Epithelial cell of proximal tubule (primary cell): ENCODE measurements at regions not wholly inside any gene's neighbourhood (a gene's known extent, or its start where the extent isn't known, plus 50 kb on each side); places are given as distances from the start of the nearest gene placed in this dataset.

Experiments used
- DNase-seq: peaks from one replicate; pipeline ENCODE4 v3.0.0-alpha.2; 2011; ENCODE audit warnings: low read depth
- H3K4me3 ChIP-seq: 2 replicates; pipeline ENCODE4 v1.5.1; 2011; ENCODE audit warnings: low read depth, mild to moderate bottlenecking, low read length
- TF ChIP-seq, protein P1 (sequence below): conservative IDR thresholded peaks from 2 replicates; pipeline ENCODE4 v1.5.1; 2012; ENCODE audit warnings: low read depth, mild to moderate bottlenecking, low read length

DNA sequence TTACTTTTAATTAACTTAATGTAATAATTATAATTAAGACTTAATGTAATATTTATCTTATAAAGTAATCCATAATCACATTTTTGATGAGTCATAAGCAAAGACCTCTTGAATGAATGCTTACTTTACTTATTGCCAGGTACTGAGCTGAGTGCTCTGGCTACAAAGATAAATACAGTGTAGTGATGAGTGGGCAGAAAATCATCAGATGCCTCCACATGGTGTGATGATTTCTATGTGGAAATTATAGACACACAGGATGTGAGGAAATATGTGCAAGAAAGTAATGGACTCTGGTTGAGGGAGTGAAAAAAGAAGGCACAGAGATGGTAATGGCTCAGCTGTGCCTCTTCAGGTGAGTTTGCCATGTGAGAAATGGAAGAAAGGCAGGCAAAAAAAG is 422.6 kb upstream of the CD180 start:
- H3K4me3 ChIP-seq, result no peak overlapping the region
- TF ChIP-seq, protein P1, sequence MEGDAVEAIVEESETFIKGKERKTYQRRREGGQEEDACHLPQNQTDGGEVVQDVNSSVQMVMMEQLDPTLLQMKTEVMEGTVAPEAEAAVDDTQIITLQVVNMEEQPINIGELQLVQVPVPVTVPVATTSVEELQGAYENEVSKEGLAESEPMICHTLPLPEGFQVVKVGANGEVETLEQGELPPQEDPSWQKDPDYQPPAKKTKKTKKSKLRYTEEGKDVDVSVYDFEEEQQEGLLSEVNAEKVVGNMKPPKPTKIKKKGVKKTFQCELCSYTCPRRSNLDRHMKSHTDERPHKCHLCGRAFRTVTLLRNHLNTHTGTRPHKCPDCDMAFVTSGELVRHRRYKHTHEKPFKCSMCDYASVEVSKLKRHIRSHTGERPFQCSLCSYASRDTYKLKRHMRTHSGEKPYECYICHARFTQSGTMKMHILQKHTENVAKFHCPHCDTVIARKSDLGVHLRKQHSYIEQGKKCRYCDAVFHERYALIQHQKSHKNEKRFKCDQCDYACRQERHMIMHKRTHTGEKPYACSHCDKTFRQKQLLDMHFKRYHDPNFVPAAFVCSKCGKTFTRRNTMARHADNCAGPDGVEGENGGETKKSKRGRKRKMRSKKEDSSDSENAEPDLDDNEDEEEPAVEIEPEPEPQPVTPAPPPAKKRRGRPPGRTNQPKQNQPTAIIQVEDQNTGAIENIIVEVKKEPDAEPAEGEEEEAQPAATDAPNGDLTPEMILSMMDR, result no peak
- DNase-seq, result no peak

DNA sequence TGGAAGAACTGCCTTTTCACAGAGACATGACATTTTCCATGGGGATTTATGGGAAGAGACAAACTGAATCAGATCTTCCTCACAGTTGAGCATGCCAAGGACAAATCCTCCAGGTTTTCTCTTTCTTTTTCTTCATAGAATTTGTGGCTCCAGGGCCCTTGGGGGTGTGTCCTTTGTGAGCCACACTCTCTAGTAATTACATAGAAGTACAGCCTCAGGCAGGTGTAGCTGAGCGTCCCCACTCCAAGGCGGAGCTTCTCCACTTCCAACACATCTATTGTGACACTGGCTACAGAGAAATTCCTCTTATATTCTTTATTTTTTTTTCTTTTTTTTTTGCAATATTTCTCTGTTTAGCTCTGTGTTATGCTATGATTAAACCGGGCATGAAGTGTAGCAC is 420.5 kb upstream of the CD180 start:
- TF ChIP-seq, protein P1, result no peak
- no peak for DNase-seq
- no peak overlapping the region for H3K4me3 ChIP-seq

GRCh38 chr5:67612961-67613360 is 416.4 kb upstream of the CD180 start:
- TF ChIP-seq, protein P1, result no peak
- no peak for DNase-seq

DNA sequence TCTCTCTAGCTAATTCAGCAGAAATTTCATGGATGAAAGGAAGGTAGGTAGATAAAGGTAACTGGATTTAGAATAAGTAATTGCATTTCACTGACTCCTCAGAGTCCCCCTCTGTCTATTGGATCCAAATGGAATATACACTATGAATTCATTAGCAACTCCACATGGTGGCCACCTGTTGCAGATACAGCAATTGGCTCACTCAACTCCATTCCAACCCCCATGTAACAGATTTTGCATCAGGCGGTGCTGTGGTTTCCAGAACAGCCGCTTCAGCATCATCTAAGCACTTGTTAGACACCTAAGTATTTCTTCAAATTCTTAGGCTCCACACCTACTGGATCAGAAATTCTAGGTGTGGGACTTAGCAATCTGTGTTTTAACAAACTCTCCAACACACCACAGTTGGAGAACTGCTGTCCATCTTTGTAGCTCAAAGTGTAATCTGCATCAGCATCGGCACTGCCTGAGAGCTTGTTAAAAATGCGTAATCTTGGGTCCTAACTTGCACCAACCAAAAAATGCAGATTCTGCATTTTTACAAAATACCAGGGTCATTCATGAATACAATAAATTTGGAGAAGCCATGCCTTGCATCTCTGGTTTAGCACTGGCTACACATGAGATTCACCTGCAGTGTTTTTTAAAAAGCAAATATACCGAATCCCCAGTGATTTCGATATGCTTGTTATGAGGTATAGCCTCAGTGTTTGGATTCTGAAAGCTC is 413.8 kb upstream of the CD180 start:
- TF ChIP-seq, protein P1, result no peak
- DNase-seq, result no peak
- no peak overlapping the region for H3K4me3 ChIP-seq

More at GRCh38 chr5:67612961-67613360, 416.4 kb upstream of the CD180 start:
- no peak overlapping the region for H3K4me3 ChIP-seq

DNA sequence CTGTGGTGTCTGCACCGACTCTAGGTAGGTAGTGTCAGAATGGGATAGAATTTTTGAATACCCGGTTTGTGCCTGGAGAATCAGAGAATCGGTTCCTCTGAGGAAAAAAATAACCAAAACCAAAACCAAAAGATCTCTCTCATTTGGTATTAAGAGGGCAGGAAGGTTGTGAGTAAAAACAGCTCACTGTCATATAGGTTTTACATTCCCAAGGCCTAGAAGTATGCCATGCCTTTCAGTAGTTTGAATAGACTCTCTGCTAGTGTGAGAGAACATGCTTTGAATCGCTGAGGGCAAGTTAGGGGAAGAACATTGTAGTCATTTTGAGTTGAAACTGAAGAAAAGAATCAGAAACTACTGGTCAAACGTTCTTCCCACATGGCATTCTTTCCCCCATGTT is 411.4 kb upstream of the CD180 start:
- no peak overlapping the region for H3K4me3 ChIP-seq
- TF ChIP-seq, protein P1, result no peak
- DNase-seq, result no peak

DNA sequence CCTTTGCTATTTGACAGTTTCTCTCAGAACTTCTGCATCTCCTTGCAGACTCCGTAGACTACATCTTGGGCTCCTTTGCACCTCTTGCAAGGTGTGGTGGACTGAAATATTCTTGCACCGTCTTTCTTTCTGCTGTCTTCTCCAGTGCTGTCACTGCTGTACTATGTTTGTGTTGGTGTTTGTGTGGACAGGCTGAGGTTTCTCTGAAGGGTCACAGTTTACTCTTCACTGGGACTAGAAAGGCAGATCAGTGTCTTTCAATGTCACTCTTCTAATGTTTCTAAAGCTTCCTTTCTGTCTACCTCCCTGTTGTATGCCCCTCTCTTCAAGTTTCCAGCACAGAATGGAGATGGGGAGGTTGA is 410.0 kb upstream of the CD180 start:
- H3K4me3 ChIP-seq, result no peak overlapping the region
- TF ChIP-seq, protein P1, result no peak
- no peak for DNase-seq
